K562 (cell line): ENCODE measurements at regions not wholly inside any gene's neighbourhood (a gene's known extent, or its start where the extent isn't known, plus 50 kb on each side); places are given as distances from the start of the nearest gene placed in this dataset.

Experiments used
- BCL6 ChIP-seq: fragments of 250-450 bp; sonication (Bioruptor Pico); IDR thresholded peaks from 2 replicates; pipeline ENCODE4 v1.4.0; 2020
- BRCA1 ChIP-seq, 2 experiments: fragments of 450-650 bp in 1 of 2; sonication (generic) in 1 of 2; formaldehyde crosslinking in 1 of 2; IDR thresholded peaks; 2 replicates each; pipeline versions ENCODE4 v1.5.0 to v1.6.1; 2017 to 2020; ENCODE audit warnings: mild to moderate bottlenecking in 1 of 2, missing genetic modification reagents in 1 of 2
- DPF2 ChIP-seq: fragments of 450-650 bp; IDR thresholded peaks from 2 replicates; pipeline ENCODE4 v1.6.1; 2016
- GATA2 ChIP-seq: sonication (generic); formaldehyde crosslinking; IDR thresholded peaks from 2 replicates; pipeline ENCODE4 v1.4.0; 2020; ENCODE audit warnings: mild to moderate bottlenecking, missing genetic modification reagents
- NR2C2 ChIP-seq, 2 experiments: fragments of 200-800 bp in 1 of 2; sonication (Bioruptor generic) in 1 of 2; sonication (generic) in 1 of 2; formaldehyde crosslinking in 1 of 2; IDR thresholded peaks; 2 replicates each; pipeline versions ENCODE4 v1.6.1 to v1.8.0; 2016 to 2022; ENCODE audit warnings: mild to moderate bottlenecking in 1 of 2, missing compliant biosample characterization in 1 of 2, missing genetic modification characterization in 1 of 2, missing genetic modification reagents in 1 of 2
- PHTF2 ChIP-seq: fragments of 250-450 bp; sonication (Bioruptor Pico); IDR thresholded peaks from 2 replicates; pipeline ENCODE4 v1.5.0; 2021; ENCODE audit warnings: mild to moderate bottlenecking
- ZNF282 ChIP-seq: sonication (generic); formaldehyde crosslinking; IDR thresholded peaks from 2 replicates; pipeline ENCODE4 v1.8.1; 2023; ENCODE audit warnings: missing genetic modification reagents
- TF ChIP-seq, protein P1 (sequence below), 3 experiments: fragments of 200-800 bp in 1 of 3; sonication (Bioruptor generic) in 1 of 3; sonication (generic) in 1 of 3; formaldehyde crosslinking in 1 of 3; IDR thresholded peaks; 2 replicates each; pipeline versions ENCODE4 v1.6.1 to v1.8.0; 2016 to 2022; ENCODE audit warnings: mild to moderate bottlenecking in 2 of 3, missing compliant biosample characterization in 2 of 3, missing genetic modification characterization in 2 of 3, missing genetic modification reagents in 1 of 3
- TF ChIP-seq, protein P2 (sequence below): fragments of 450-650 bp; IDR thresholded peaks from 2 replicates; pipeline ENCODE4 v1.6.1; 2016; ENCODE audit warnings: antibody characterized with exemption

DNA sequence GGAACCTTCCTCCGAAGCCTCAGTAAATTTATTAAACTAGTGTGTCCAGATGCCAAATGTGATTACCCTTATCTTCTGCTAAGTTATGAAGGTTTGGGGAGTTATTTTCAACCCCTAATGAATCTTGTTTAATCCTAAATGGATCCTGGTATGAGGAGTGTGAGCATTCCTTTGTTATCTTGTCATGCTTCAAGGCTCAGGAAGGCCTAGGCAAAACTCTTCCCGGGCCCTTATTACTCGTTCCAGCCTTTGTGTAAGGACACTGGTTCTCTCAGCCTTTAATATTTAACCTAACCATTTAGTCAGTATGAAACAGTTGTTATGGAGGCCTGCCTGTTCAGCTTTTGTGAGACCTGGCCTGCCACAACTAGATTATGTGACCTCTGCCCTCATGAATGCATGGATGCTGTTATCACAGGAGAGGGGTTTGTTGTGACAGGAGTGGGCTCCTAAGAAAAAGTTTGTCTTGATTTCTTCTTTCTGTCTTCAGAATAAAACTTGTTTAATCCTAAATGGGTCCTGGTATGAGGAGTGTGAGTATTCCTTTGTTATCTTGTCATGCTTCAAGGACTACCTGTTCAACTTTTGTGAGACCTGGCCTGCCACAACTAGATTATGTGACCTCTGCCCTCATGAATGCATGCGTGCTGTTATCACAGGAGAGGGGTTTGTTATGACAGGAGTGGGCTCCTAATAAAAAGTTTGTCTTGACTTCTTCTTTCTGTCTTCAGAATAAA lies 181.7 kb downstream of the SLC39A8 start:
- TF ChIP-seq, protein P1, sequence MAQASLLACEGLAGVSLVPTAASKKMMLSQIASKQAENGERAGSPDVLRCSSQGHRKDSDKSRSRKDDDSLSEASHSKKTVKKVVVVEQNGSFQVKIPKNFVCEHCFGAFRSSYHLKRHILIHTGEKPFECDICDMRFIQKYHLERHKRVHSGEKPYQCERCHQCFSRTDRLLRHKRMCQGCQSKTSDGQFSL (CRISPR knock-in tag; IDR thresholded peaks at IDR 0.05): no peak
- TF ChIP-seq, protein P1 (tag; IDR thresholded peaks at IDR 0.05): no peak
- TF ChIP-seq NR2C2 (CRISPR knock-in tag; IDR thresholded peaks at IDR 0.05) (no peak), NR2C2 (tag; IDR thresholded peaks at IDR 0.05) (no peak), ZNF282 (CRISPR knock-in tag) (no peak), PHTF2 (no peak), BCL6 (CRISPR knock-in tag) (no peak), DPF2 (no peak), BRCA1 (IDR thresholded peaks at IDR 0.05) (no peak), BRCA1 (CRISPR knock-in tag; IDR thresholded peaks at IDR 0.05) (no peak), GATA2 (CRISPR knock-in tag) (no peak)
- TF ChIP-seq, protein P2, sequence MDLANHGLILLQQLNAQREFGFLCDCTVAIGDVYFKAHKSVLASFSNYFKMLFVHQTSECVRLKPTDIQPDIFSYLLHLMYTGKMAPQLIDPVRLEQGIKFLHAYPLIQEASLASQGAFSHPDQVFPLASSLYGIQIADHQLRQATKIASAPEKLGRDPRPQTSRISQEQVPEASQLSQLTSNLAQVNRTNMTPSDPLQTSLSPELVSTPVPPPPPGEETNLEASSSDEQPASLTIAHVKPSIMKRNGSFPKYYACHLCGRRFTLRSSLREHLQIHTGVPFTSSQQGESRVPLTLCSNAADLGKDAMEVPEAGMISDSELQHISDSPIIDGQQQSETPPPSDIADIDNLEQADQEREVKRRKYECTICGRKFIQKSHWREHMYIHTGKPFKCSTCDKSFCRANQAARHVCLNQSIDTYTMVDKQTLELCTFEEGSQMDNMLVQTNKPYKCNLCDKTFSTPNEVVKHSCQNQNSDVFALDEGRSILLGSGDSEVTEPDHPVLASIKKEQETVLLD: no peak
